CD4-positive, alpha-beta T cell (primary cell): ENCODE measurements at regions not wholly inside any gene's neighbourhood (a gene's known extent, or its start where the extent isn't known, plus 50 kb on each side); places are given as distances from the start of the nearest gene placed in this dataset.

Source experiments
- ATAC-seq: fragments of 200-7000 bp; cut with Tn5 transposase; one replicate; pipeline ENCODE4 v1.10.0; 2022; ENCODE audit warnings: mild to moderate bottlenecking; ENCODE audit not compliant: poor library complexity
- CTCF ChIA-PET: fragments of 350-600 bp; sonication (Branson Sonifier 250); formaldehyde crosslinking; loops from one replicate; lab custom pipeline; 2021; ENCODE audit warnings: antibody characterized with exemption, inconsistent platforms; lab: Charles Lee
- POLR2A ChIA-PET: fragments of 350-600 bp; sonication (Branson Sonifier 250); formaldehyde crosslinking; loops from one replicate; lab custom pipeline; 2021; ENCODE audit warnings: antibody characterized with exemption, inconsistent platforms; lab: Charles Lee
- DNase-seq, 14 experiments: peaks; one replicate each; pipeline ENCODE4 v3.0.0-alpha.2; 2013 to 2020; ENCODE audit warnings: mixed read lengths in 2 of 14
- H3K27ac ChIP-seq, 2 donors: one replicate each; pipeline versions ENCODE4 v1.5.1 to v1.7.0; 2013; ENCODE audit warnings: low read length in 2 of 2, low read depth in 1 of 2, mild to moderate bottlenecking in 1 of 2
- H3K27me3 ChIP-seq, 2 experiments: 1 replicate in 1 of 2; 2 replicates in 1 of 2; pipeline versions ENCODE4 v1.6.1 to v1.7.0; 2013; ENCODE audit warnings: low read length in 2 of 2, control low read depth in 1 of 2, mild to moderate bottlenecking in 1 of 2, moderate library complexity in 1 of 2; ENCODE audit not compliant: insufficient read depth in 2 of 2, control insufficient read depth in 1 of 2
- H3K36me3 ChIP-seq: one replicate; pipeline ENCODE4 v1.6.1; 2013; ENCODE audit warnings: low read length, control low read depth; ENCODE audit not compliant: insufficient read depth
- H3K4me1 ChIP-seq: one replicate; pipeline ENCODE4 v1.6.1; 2013; ENCODE audit warnings: low read length, control low read depth; ENCODE audit not compliant: insufficient read depth
- H3K4me3 ChIP-seq: one replicate; pipeline ENCODE4 v1.5.1; 2013; ENCODE audit warnings: mild to moderate bottlenecking, low read length, moderate library complexity
- H3K9me3 ChIP-seq, 2 experiments: 1 replicate in 1 of 2; 2 replicates in 1 of 2; pipeline versions ENCODE4 v1.6.1 to v1.7.0; 2013; ENCODE audit warnings: low read length in 2 of 2, mild to moderate bottlenecking in 2 of 2, control low read depth in 1 of 2, moderate library complexity in 1 of 2; ENCODE audit not compliant: control insufficient read depth in 1 of 2, insufficient read depth in 1 of 2
- H3K27ac Mint-ChIP-seq: one replicate; pipeline ENCODE4 v1.8.0; 2020; ENCODE audit warnings: mixed read lengths
- H3K27me3 Mint-ChIP-seq: one replicate; pipeline ENCODE4 v1.8.0; 2021; ENCODE audit warnings: mixed read lengths
- H3K36me3 Mint-ChIP-seq: one replicate; pipeline ENCODE4 v1.8.0; 2021; ENCODE audit warnings: low read depth, mixed read lengths
- H3K4me1 Mint-ChIP-seq: one replicate; pipeline ENCODE4 v1.8.0; 2021; ENCODE audit warnings: low read depth, mixed read lengths
- H3K4me3 Mint-ChIP-seq: one replicate; pipeline ENCODE4 v1.8.0; 2020; ENCODE audit warnings: mild to moderate bottlenecking, mixed read lengths
- H3K9me3 Mint-ChIP-seq: one replicate; pipeline ENCODE4 v1.8.0; 2020; ENCODE audit warnings: mixed read lengths
- CTCF ChIP-seq: fragments of 200-600 bp; IDR thresholded peaks from one replicate; pipeline ENCODE4 v1.8.0; 2022; ENCODE audit warnings: antibody characterized with exemption, mild to moderate bottlenecking
- intact Hi-C, 2 experiments: fragments of 100-400 bp; cut with DNase I in 1 of 2; cut with micrococcal nuclease in 1 of 2; formaldehyde crosslinking; loops; one replicate each; pipeline versions ENCODE4 v1.15.1 to v1.9.0; 2023 to 2025; cut with DNase I, micrococcal nuclease

- TF ChIP-seq CTCF = no peak
- H3K27ac Mint-ChIP-seq = no peak overlapping the region
- peaks cover 0 to 4% of the 10 kb centered on the region in 2 experiments for H3K27me3 ChIP-seq
- intact Hi-C loops = no loop called here
- no peaks in the 10 kb centered on the region for H3K36me3 Mint-ChIP-seq
- H3K4me3 ChIP-seq = no peak overlapping the region
- H3K36me3 ChIP-seq = no peaks in the 10 kb centered on the region
- no peak overlapping the region for H3K4me3 Mint-ChIP-seq
- H3K9me3 Mint-ChIP-seq = no peaks in the 10 kb centered on the region
- no peak overlapping the region for H3K27ac ChIP-seq
- DNase-seq (no peak), ATAC-seq (no peak)
- H3K27me3 Mint-ChIP-seq = peaks cover 4% of the 10 kb centered on the region
- no peaks in the 10 kb centered on the region for H3K9me3 ChIP-seq
- CTCF ChIA-PET = no interaction called here
- no peaks in the 10 kb centered on the region for H3K4me1 ChIP-seq
- H3K4me1 Mint-ChIP-seq = no peaks in the 10 kb centered on the region
- POLR2A ChIA-PET = no interaction called here
Observed at GRCh38 chr1:199751506-199751905, 276.0 kb upstream of the NR5A2 start.

GRCh38 chr1:199751962-199752687 is 275.4 kb upstream of the NR5A2 start:
- Mint-ChIP-seq H3K27me3 (peaks cover 8% of the 10 kb centered on the region), H3K27ac (no peak overlapping the region), H3K9me3 (no peaks in the 10 kb centered on the region), H3K36me3 (no peaks in the 10 kb centered on the region), H3K4me1 (no peaks in the 10 kb centered on the region), H3K4me3 (no peak overlapping the region)
- no peak for TF ChIP-seq CTCF
- peaks cover 0 to 1% of the 10 kb centered on the region in 2 experiments for H3K27me3 ChIP-seq
- H3K9me3 ChIP-seq = no peaks in the 10 kb centered on the region
- H3K4me1 ChIP-seq = no peaks in the 10 kb centered on the region
- H3K4me3 ChIP-seq = no peak overlapping the region
- H3K27ac ChIP-seq = no peak overlapping the region
- ATAC-seq = no peak
- DNase-seq = no peak
- no peaks in the 10 kb centered on the region for H3K36me3 ChIP-seq
- intact Hi-C loops = no loop called here
- ChIA-PET POLR2A (no interaction called here), CTCF (no interaction called here)

- H3K27me3 Mint-ChIP-seq = peaks cover 8% of the 10 kb centered on the region
- intact Hi-C loops = no loop called here
- no peak for TF ChIP-seq CTCF
- Histone ChIP-seq H3K9me3 (no peaks in the 10 kb centered on the region), H3K4me3 (no peak overlapping the region), H3K4me1 (no peaks in the 10 kb centered on the region), H3K27me3 (no peaks in the 10 kb centered on the region), H3K36me3 (no peaks in the 10 kb centered on the region), H3K27ac (no peak overlapping the region)
- no peaks in the 10 kb centered on the region for H3K9me3 Mint-ChIP-seq
- no peak overlapping the region for H3K4me3 Mint-ChIP-seq
- CTCF ChIA-PET = no interaction called here
- ATAC-seq (no peak), DNase-seq (no peak)
- no peaks in the 10 kb centered on the region for H3K4me1 Mint-ChIP-seq
- POLR2A ChIA-PET = no interaction called here
- no peaks in the 10 kb centered on the region for H3K36me3 Mint-ChIP-seq
- no peak overlapping the region for H3K27ac Mint-ChIP-seq
Observed at GRCh38 chr1:199752688-199753027, 274.9 kb upstream of the NR5A2 start.
